RKO (cell line): ENCODE measurements at regions not wholly inside any gene's neighbourhood (a gene's known extent, or its start where the extent isn't known, plus 50 kb on each side); places are given as distances from the start of the nearest gene placed in this dataset.
"Not testable (repeated sequence)": the region's sequence is repeated elsewhere in the genome, so short reads cannot be mapped to it uniquely, and the experiment has no call there.

ENCODE experiments used
- DNase-seq: peaks from one replicate; pipeline ENCODE4 v3.0.0-alpha.2; 2016; ENCODE audit warnings: low spot score

GRCh38 chr15:91620229-91620628 lies 233.3 kb upstream of the SLCO3A1 start:
- DNase-seq, result no peak

GRCh38 chr15:91622235-91622634 lies 231.3 kb upstream of the SLCO3A1 start:
- DNase-seq, result no peak

- no peak for DNase-seq
These were observed 230.7 kb upstream of the SLCO3A1 start for GRCh38 chr15:91622711-91623342.

GRCh38 chr15:91624353-91624968 lies 229.0 kb upstream of the SLCO3A1 start:
- DNase-seq, result no peak

- DNase-seq, result no peak
These were observed 228.0 kb upstream of the SLCO3A1 start for GRCh38 chr15:91625506-91625905.

- DNase-seq, result no peak
These were observed 225.8 kb upstream of the SLCO3A1 start for GRCh38 chr15:91627473-91628278.

- DNase-seq, result no peak
These were observed 223.4 kb upstream of the SLCO3A1 start for GRCh38 chr15:91630090-91630489.

GRCh38 chr15:91632176-91632575 lies 221.3 kb upstream of the SLCO3A1 start:
- DNase-seq, result no peak

- DNase-seq, result no peak
These were observed 220.5 kb upstream of the SLCO3A1 start for GRCh38 chr15:91632981-91633380.

- no peak for DNase-seq
These were observed 219.3 kb upstream of the SLCO3A1 start for GRCh38 chr15:91634179-91634578.

- DNase-seq, result no peak
These were observed 218.4 kb upstream of the SLCO3A1 start for GRCh38 chr15:91635080-91635479.

- no peak for DNase-seq
These were observed 217.9 kb upstream of the SLCO3A1 start for GRCh38 chr15:91635641-91636040.

- no peak for DNase-seq
These were observed 204.5 kb upstream of the SLCO3A1 start for GRCh38 chr15:91649016-91649415.

- DNase-seq, result no peak
These were observed 203.6 kb upstream of the SLCO3A1 start for GRCh38 chr15:91649831-91650321.

- no peak for DNase-seq
These were observed 202.3 kb upstream of the SLCO3A1 start for GRCh38 chr15:91651251-91651650.

GRCh38 chr15:91652610-91653207 lies 200.8 kb upstream of the SLCO3A1 start:
- DNase-seq, result no peak

GRCh38 chr15:91655563-91656290 lies 197.8 kb upstream of the SLCO3A1 start:
- not testable (repeated sequence) for DNase-seq

GRCh38 chr15:91660174-91660649 lies 193.3 kb upstream of the SLCO3A1 start:
- no peak for DNase-seq

- no peak for DNase-seq
These were observed 189.2 kb upstream of the SLCO3A1 start for GRCh38 chr15:91664224-91664836.

GRCh38 chr15:91665212-91665611 lies 188.3 kb upstream of the SLCO3A1 start:
- DNase-seq, result no peak

GRCh38 chr15:91668370-91668769 lies 185.1 kb upstream of the SLCO3A1 start:
- no peak for DNase-seq
